Stimulated activated CD4-positive, alpha-beta T cell treated with anti-CD3 and anti-CD28 coated beads, Interleukin-2, amount 100 ng/mL, for 4 hours (primary cell): ENCODE measurements at regions not wholly inside any gene's neighbourhood (a gene's known extent, or its start where the extent isn't known, plus 50 kb on each side); places are given as distances from the start of the nearest gene placed in this dataset.
"Not testable (repeated sequence)": the region's sequence is repeated elsewhere in the genome, so short reads cannot be mapped to it uniquely, and the experiment has no call there.

Experiments
- DNase-seq: peaks from one replicate; pipeline ENCODE4 v3.0.0-alpha.2; 2020; ENCODE audit warnings: low read depth

DNA sequence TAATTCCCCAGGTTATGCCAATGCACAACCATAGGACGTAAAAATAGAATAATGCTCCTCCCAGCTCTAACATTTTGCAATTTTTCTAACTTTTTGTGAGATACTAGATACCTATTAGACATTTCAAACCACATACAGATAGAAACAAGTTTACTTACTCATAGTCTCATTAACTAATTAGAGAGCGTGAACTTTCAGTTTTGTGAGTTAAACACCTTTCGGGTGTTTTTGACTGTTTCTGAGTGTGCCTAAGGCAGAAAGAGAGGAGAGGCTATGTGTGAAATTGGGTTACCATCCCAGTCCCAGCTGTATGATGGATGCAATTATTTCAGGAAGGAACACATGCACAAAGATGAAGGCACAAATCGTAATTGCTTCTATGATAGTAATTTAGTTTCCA is 300.4 kb upstream of the POU1F1 start:
- no peak for DNase-seq

DNA sequence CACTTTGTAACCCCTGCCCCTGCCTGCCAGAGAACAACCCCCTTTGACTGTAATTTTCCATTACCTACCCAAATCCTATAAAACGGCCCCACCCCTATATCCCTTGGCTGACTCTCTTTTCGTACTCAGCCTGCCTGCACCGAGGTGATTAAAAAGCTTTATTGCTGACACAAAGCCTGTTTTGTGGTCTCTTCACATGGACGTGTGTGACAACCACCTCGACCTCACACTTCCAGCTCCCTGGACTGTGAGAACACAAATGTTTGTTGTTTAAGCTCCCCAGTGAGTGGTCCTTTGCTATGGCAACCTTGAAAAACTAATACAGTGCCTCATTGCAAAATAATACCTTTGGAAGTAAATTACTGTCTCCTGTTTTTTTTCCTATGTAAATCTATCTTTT is 299.2 kb upstream of the POU1F1 start:
- no peak for DNase-seq

DNA sequence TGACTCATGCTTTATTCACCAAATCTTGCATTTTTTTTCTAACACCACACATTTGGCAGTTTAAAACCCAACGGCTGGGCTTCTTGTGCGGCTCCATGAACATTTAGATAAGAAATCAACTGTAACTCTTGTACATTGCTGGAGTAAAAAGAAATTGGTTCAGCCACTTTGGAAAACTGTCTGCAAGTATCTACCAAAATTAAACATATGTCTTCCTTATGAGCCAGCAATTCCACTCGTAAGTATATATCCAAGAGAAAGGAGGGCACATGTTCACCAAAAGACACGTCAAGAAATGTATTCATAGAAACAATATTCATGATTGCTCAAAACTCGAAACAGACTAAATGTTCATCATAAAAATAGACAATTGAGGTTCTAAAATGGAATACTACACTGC is 291.9 kb upstream of the POU1F1 start:
- DNase-seq: no peak

DNA sequence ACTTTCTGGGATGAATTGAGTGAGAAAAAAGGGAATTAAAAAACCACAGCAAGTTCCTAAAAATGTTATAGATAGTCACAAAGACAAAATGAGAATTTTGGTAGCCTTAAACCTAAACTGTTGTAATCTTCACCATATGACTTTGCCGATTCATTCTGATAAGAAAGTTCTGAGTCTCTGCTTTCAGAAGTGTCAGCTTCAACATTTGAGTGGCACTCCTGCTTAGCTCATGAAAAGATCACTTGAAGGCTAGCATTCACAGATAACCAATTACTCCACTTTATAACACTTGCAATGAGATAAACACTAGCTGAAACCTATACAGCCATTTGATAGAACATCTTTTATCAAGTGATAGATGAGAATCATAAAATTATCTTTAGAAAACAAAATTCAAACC is 288.1 kb upstream of the POU1F1 start:
- no peak for DNase-seq

DNA sequence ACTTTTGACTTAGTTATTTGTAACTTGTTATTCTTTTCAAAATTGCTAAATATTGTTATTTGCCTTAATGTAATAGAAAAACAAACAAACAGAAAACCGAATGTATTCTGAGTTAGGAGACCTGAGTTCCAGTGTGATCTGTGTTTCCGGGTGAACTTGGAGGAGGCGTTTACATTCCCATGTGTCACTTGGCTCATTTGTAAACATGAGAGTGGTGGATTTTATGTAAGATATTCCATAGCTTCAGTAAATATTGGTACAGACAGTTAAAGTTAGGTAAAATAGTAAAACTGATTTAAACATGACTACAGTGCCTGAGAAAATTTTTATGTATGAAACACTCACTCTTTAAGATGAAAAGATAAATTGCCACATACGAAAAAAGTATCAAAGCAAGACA is 287.3 kb upstream of the POU1F1 start:
- no peak for DNase-seq

DNA sequence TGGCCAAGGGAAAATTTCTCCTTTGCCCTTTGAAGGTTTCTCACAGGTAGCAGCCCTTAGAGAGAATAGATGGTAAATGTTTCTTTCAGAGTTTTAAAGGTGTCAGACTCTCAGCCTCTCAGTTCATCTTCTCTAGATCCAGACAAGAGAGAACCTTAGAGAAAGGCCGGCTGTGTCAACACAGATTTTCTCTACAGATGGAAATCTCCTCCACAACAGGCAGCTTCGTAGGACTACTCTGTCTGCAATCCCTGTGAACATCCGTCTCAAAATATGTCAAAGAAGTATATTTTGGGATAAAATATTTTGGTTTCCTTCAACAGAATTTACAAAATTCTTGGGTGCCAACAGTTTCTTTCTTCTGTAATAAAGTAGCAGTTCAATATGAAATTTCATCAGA is 282.1 kb upstream of the POU1F1 start:
- no peak for DNase-seq

DNA sequence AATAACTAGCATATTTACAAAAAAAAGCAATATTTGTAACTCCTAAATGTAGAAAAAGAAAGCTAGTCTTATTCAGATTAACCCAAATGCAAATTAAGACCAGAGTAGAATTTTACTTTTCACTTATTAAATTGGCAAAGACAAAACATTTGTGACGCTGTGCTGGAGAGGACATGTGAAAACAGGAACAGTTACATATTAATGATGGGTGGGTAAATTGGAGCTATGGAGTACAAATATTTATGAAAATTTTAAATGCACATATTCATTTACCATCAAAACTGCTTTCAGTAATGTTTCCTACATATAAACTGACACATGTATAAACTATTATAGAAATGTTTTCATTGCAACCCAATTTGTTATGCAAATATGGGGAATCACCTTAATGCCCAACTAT is 278.9 kb upstream of the POU1F1 start:
- no peak for DNase-seq

DNA sequence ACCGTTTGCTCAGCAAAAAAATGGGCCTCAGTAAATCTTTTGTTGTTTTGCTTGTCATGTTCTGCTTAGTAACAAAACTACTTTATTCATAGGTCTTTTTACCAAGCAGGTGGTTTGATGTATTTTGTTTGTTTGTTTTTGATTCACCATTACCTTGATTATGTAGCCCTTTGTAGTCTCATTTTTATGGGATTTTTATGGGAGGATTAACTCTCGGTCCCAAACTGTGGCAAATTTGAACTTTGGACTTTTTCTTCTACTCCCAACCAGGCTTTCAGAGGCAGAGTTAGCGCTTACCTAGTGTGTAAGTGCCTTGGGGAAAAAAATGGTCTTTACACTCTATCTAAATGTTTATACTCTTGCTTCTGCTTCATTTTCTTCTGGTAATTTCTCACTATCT is 276.7 kb upstream of the POU1F1 start:
- DNase-seq: no peak

DNA sequence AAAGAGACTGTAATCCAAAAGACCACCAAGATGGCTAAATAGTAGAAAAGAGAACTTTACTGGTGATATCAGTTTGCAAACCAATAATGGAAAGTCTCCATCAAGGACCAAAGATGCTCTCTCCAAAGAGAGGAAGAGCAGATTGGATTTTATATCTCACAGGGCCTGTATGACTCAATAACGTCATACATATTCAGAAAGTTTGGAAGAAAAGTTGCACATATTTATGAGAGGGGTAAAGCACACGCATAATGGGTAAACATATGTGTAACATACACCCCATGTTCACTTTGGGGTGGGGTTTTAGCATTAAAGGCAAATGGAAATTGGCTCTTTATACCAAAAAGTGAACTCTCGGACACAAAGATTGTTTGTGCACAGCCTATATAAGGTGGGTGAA is 274.5 kb upstream of the POU1F1 start:
- no peak for DNase-seq

DNA sequence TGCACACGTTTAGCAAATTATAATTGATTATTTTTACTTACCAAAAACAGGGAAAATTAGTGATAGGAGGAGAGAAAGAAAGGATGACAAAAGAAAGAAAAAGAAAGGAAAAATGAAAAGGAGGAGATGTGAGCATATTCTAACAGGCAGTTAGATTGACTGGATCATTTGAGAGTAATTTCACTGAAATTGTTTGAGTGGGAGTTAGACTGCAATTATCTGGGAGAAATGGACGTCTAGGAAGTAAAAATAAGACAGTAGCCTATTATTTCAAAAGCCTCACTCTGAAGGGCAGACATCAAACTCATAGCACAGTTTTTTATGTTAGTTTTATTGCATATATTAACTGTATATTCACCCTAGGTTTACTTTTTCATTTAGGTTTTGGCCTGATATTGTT is 272.8 kb upstream of the POU1F1 start:
- no peak for DNase-seq

DNA sequence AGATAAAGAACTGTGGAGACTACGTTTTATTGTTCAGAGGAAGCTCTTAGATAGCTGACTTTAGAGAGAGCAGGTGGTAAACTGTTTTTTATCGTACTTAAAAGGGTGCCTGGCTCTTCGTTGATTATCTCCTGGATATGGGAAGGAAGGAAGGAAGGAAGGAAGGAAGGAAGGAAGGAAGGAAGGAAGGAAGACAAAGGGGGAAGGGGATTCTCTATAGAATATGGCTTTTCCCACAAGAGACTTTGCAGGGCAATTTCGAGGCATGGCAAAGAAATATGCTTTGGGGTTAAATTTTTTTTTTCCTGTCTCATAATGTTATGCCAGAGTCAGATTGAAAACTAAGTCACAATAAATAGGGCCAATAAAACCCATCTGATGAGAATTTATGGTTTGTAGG is 271.9 kb upstream of the POU1F1 start:
- DNase-seq: no peak

DNA sequence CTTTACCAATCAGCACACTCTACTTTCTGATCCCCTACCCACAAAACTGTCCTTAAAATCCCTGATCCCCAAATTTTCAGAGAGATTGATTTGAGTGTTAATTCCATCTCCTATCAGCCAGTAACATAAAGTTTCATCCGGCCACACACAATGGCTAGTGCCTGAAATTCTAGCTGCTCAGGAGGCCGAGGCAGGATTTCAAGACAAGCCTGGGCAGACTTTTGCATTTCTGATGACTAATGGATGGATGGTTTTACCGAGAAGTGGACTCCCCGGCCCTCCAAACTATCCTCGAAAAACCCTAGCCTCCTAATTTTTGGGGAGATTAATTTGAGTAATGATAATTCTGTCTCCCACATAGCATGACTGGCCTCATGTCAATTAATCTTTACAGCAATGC is 269.8 kb upstream of the POU1F1 start:
- DNase-seq: no peak

DNA sequence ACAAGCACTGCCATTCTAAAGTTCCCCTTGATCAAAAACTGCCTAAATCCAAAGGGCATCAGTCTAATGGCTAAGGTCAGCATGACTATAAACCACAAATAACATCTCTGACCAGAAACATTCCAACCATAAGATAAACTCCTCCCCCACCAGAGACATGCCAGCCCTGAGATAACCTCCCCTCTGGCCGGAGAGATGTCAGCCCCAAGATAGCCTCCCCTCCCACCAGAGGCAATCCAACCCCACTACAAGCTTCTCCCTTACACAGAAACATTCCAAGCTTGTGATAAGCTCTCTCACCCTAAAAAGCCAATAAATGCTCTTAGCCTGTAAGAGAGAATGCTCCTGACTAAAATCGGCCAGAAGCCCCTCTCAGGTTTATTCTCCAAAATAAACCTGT is 267.0 kb upstream of the POU1F1 start:
- not testable (repeated sequence) for DNase-seq

DNA sequence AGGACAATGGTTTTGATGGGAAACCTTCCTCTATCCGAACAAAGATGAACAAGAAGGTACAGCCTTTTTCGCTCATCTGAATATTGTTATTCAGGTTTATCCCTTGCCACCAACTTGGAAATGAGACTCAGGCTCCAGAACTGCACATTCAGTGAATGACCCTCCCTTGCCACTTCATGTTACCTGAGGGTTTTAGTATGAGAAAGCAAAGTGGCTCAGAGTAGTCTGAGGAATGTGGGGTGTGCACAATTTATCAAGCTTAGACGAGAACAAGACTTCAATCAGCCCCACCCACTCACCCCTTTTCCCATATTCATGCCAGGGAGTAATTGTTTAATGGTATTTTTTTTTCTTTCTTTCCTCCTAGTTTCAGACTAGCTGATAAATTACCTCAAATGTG is 265.3 kb upstream of the POU1F1 start:
- no peak for DNase-seq

DNA sequence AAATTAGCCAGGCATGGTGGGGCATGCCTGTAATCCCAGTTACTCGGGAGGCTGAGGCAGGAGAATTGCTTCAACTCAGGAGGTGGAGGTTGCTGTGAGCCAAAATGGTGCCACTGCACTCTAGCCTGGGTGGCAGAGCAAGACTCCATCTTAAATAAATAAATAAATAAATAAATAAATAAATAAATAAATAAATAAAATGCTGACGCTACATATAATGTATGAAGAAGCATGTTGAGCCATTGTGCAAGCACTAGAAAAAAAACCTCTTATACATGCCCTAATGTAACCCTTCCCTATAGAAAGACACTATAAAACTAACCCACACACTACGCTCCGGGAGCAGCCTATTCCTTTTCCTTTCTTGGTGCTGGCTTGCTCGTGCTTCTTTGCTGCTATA is 262.3 kb upstream of the POU1F1 start:
- DNase-seq: not testable (repeated sequence)

DNA sequence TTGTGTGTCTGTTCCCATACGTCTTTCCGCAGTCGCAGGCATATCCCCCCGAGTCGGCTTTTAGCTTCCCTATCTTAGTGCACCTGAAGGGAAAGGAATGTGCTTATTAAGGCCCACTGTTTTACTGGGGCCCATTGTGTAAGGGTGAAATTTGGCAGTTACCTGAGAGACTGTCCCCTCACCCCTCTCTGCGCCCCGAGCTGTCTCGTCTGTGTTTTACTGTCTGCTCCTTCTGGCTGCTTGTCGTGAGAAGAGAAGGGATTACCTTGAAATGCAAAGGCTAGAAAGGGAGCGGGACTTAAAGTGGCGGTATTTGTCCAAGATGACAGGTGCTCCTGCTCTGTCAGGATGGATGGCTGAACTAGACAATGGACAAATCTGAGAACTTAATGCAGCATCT is 233.0 kb upstream of the POU1F1 start:
- no peak for DNase-seq

DNA sequence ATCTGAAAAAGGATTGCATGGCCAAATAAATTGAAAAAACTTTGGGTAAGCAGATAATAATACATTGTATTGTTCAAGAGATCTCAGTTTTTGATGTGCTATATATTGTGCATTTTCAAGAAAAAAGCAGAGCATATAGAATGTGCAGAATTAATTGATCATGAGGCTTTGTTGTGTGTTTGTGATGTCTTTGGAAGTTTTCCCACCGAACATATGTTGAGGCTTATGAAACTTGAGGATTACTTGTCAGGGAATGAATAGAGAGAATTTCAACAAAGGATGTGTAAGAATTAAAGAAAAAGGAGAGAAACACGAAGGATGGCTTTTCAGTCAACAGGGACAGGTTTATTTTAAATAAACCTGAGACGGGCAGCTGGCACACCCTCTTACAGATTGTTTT is 232.5 kb upstream of the POU1F1 start:
- DNase-seq: no peak

DNA sequence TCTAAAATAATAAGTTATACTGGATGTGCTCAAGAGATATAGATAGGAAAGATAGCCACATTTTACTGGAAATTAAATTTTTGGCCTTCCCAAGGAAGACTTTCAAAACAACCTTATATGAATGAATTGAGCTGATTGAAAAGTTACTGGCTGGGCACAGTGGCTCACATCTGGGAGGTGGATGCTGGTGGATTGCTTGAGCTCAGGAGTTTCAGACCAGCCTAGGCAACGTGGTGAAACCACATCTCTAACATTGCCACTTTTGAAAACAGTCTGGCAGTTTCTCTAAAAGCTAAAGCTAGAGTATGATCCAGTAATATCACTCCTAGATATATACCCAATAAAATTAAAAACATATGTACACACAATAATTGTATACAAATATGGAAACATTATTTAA is 231.4 kb upstream of the POU1F1 start:
- DNase-seq: no peak

DNA sequence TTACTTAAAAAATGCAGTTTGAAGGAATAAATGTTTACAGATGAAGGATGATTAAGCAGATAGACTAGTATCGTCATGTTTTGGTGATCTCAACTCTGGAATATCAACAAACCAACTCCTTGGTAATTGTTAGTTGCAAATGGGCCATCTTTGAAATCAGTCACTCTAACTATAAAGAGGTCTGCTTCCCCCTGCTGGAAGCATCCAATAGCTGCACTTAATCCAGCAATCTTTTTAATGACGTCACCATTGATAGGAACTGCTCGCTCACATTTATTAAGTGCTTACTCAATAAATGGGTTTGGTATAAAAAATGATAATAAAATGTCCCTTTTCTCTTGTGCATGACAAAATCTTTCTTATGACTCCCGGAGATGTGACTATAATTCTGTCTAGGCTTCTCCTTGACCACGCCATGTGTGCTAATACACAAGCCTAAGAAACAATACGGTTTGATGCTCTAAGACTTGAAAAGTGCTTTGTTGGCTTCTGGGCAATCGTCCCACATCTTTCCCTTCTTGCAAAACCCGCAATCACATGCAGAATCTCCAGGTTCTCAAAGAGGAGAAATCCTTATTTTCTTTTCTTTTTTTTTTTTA is 227.6 kb upstream of the POU1F1 start:
- no peak for DNase-seq

DNA sequence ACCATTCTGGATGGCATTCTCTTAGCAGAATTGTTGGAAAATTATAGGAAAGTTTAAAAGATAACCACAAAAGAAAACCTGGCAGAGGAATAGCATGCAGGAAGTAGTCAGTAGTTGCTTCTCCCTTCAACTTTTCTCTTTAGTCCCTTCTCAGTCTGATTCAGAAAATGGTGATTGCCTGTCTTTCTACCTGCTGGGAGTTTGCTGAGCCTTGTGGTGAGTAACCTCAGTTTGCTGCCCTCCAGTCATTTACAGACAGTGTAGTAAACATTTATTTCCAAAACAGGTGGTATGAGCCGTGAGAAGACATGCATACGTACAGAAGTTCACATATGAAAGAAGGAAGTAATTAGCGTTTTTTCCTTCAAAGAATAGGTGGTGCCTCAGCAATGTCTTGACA is 224.7 kb upstream of the POU1F1 start:
- DNase-seq: no peak

DNA sequence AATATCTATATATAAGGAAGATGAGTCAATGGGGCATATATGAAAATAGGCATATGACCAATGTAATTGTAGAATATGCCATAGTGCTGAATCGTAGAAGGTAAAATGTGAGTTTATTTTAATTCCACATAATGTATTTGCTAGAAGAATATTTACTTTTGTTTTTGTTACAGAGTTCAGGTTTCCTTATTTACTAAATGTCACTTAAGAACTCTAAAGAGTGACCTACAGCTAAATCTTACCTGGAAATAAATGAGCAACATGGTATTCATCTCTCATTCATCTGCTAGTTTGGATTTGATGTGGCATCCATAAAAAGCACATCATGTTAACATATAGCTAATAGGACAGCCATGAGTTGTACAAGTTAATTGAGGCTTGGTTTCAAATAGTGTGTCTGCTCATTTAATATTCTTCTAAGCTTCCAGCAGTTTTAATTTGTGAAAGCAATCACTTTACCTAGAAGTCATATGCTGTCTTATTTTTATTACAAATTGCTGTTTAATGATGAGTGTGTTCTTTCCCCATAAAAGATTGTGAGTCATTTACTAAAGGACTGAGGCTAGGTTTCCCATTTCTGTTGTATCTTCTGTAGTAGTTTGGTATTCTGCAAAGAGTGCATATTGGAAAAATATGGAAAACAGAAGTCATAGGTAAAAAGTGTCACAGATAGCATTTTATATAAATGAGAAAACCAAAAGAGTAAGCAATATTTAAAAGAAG is 222.1 kb upstream of the POU1F1 start:
- DNase-seq: no peak

DNA sequence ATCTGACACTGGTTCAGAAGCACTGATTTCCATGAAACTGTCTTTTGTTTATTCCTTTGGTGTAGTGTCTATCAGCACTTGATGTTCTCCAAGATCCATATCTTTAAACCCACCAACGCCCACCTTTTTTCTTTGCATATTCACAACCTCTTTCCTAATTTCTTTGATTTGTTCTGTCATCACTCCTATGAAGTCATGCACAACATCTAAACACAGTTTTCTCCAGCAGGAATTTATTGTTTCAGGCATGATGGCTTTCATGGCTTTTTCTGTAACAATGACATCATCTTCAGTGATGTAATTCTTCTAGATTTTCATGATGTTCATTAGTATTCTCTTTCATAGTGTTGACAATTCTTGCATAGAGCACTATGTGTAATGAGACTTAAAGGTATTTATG is 219.6 kb upstream of the POU1F1 start:
- DNase-seq: no peak

DNA sequence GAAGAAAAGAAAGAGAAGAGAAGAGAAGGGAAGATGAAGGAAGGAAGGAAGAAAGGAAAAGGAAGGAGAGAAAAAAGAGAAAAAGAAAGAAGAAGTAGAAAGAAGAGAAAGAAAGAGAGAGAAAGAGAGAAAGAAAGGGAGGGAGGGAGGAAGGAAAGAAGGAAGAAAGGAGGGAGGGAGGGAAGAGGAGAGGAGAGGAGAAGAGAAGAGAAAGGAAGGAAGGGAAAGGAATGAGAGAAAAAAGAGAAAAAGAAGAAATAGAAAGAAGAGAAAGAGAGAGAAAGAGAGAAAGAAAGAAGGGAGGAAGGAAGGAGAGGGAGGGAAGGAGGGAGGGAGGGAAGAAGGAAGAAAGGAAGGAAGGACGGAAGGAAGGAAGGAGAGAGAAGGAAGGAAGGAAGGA is 217.9 kb upstream of the POU1F1 start:
- DNase-seq: no peak

DNA sequence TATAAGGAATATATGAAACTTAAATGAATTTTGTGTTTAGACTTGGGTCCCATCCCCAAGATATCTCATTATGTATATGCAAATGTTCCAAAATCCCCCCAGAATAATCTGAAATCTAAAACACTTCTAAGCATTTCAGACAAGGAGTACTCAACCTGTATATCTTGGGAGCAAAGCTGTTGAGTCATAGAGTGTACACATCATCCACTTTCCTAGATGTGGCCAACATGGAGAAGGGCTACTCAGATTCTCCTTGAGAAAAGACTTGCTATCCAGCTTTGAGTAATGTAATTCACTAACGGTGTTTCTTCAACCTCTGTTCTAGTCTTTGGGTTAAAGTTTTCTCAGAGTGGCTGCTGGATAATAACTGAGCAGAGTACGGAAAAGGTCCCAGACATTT is 215.5 kb upstream of the POU1F1 start:
- DNase-seq: no peak
